GM18909 (cell line): ENCODE measurements at regions not wholly inside any gene's neighbourhood (a gene's known extent, or its start where the extent isn't known, plus 50 kb on each side); places are given as distances from the start of the nearest gene placed in this dataset.

Experiments
- ATAC-seq: cut with Tn5 transposase; IDR thresholded peaks from one replicate; pipeline ENCODE4 v1.9.1; 2021; ENCODE audit warnings: mild to moderate bottlenecking; ENCODE audit not compliant: unreplicated experiment, poor library complexity

DNA sequence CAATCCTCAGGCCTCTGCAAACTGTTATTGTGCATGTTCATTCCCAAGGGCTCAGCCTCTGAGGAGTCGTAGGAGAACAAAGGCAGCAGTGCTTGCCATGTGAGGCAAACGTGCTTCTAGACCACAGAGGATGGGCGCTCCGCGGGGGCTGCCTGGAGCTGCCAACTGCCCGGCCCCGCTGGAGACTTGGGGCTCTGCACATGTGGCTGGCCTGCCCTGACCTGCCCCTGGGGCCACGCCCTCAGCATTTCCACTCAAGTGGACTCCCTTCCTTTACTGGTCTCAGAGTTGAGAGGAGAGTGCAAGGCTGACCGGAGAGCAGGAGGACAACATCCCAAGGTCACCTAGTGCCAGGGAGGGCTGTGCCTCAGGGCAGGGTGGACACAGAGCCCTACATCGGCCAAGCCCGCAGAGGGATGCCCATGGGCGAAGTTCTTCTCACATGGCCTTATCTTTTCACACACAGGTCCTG lies 222.3 kb upstream of the ZNF32 start:
- no peak for ATAC-seq

DNA sequence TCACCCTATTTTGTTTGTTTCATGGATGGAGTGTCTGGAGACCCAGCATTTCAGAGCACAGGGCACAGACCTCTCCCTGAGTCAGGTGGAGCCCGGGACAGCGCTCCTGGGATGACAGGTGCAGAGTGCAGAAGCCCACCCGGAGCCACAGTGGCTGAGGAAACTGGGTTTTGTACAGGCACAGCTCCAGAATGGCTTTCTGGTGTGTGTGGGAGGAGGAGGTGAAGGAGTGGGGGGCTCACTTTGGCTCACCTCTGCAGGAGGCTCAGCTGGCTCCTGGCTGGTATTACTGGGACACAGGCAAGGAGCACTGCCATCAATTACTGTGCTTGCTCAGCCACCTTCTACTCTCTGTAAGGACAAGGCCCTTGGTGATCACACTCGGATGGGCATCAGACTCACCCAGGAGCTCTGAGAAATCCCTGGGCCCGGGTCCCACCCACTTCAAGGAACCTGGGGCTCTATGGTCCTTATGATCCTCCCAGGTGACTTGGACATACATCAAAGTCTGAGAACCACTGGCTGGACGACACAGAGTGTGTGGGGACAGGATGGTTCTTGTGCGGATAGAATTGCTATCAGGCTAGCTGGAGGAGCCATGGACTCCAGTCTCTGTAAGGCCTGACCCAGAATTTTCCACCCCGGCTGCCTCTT lies 221.1 kb upstream of the ZNF32 start:
- no peak for ATAC-seq

DNA sequence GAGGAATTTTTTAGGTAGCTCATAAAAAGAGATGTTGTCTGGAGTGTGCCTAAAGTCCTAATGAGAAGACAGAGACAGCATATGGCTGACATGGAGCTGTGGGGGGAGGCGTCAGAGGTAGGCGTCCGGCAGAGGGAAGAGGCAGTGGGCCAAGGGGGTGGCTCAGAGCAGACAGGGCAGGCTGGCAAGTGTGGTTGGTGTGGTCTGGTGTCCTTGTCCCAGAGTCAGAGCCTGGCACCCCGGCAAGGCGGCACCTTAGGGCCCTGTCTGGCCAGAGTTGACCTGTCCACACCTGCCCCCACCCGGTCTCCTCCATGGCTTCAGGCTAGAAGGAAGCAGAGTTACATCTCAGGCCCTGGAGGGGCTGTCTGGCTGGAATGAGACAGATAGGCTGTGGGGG lies 220.3 kb upstream of the ZNF32 start:
- ATAC-seq, result no peak

DNA sequence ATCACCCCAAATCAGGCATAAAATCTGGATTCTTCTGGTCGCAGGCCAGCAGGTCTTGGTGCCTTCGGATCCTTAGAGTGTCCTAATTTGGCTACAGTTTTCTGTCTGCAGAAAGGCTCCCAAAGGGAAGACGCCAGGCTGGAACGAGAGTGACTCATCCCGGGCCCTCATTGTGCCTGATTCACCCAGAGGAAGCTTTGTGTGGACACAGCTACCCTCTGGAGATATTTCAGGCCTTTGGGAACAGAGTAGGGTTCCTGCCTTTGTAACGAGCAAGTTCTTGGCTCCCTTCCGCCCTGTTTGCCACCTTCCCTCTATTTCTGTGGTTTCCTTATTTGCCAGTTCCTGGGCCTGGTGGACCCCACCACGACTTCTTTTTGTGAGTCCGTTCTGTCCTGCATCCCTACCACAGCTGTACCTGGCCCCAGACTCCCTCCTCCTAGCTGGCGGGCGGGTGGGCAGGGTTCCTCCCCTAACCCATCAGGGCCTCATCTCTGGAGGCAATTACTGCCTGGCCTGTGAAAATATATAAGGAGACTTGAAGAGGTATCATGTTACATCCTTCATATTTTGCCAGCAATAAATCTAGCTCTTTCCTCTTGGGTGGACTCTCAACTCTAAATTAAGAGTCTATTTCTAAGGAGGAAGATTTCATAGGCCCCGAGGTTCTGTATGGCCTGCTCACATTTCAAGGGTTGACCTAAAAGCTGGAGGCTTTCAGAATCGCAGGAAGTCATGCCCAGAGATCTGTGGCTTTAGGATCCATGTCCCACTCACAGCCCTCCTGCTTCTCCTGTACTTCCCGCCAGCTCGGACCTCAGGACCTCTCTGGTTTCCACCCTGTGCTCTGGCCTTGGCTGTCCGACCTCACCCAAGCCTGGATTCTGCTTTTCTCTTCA lies 219.2 kb upstream of the ZNF32 start:
- no peak for ATAC-seq

DNA sequence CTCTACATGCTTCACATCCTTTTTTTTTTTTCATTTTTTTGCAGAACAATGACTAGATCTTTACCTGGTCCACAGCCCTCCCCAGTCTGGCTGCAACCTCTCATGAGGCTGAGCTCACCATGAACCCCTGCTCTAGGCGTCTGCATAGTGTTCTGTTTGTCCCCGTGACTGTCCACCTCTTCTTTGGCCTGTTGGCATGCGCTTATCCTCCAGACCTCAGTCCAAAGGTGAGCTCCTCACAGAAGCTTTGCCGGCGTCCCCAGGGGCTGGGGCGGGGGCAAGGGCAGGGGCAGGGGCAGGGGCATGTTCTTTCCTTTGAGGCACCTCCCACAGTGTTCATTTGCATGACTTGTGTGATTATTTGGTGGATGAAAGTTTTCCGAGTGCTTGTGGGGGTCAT lies 218.4 kb upstream of the ZNF32 start:
- no peak for ATAC-seq

DNA sequence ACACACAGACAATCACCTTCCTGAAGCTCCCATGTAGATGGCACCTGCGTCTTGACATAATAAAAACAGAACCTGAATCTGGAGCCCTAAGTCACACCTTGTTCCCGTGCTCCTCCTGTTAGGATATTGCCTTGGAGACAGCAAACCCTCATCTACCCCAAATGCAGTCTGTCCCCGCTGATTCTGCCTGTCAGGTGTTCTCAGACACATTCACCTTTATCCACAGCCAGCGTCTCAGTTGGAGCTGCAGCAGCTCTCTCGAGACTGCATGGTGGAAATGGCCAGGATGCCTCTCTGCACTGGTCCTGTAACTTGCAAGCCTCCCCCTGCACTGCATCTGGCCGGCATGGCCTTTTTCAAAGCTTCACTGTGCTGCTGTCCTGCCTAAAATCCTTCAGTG lies 218.0 kb upstream of the ZNF32 start:
- no peak for ATAC-seq

DNA sequence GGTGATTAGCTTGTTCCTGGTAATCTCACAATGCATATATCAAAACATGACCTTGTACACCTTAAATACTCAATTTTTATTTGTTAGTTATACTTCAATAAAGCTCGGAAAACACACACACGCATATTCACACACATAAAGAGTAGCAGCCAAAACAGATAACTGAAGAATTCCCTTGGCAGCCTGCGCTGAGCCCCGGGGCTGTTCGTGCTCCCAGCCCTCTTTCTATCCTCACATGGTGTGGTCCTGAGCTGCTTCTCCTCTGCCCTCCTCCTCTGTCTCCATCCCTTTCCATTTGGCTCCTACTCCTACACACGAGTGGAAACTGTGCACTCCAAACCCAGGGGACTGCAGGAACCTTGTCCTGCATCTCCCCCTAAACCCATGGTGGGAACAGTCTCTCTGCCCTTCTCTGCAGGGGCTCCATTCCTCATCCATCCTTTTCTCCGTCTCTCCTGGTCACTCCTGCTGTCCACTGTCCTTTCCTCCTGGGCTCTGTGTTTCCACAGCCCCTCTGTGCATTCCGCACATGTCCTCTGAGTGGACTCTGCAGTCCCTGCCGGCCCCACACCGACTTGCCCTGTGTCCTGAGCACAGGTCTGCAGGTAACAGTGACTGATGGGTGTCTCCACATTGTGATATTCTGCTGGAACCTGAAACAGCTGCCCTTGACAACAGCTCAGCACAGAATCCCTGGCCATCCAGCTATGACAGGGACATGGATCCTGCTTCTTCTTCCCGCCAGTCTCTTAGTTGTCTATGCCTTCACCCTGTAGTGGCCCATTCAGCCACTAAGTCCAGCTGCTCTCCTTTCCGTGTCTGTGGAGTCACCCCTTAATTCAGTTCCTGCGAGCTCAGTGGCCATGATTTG lies 216.8 kb upstream of the ZNF32 start:
- no peak for ATAC-seq

DNA sequence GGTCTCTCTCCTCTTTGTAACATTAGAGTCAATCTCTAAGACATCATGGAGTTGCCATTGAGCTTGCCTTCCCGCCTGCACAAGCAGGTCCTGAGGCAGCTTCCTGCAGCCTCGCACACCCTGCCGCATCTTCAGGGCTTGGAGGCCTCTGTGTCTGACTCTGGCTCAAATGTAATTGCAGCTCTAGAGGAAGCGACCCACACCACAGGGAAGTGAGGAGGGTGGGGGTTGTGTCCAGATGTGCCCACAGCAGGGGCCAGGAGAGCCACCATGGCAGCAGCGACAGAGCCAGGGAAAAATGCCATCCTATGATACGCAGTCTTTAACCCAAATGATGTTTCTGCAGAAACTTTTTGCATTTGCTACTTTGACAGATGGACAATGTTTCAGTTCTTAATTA lies 216.0 kb upstream of the ZNF32 start:
- ATAC-seq, result no peak

DNA sequence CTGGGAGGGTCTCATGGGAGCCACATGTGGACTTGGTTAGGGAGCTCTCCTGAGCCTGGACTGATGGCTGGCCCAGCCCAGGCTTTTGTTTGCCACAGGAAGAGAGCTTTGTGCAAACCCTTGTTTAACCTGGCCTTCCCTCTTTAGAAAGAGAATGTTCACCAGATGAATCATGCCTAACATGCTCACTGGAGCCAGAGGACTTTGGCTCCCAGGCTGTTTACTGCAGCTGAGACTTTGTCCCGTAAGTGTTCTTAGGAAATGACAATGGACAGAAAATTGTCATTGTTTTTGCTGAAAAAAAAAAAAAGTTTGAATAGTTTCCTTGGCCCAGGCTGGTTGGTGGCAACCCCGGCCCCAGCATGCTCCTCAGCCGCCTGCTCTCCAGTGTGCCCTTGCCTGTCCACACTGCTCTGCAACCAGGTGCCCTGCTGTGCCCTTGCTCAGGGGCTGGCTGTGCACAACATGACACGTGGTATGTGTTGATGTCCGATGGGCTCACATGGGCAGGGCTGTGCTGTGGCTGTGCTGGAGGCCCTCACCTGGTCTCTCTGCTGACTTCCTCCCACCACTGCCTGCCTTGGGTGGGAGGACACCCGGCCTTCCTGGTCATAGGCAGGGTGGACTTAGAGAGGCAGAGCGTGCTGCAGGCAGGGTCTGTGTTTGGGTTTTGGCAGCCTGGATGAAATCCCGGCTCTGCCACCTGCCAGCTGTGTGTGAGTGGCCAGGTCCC lies 215.3 kb upstream of the ZNF32 start:
- ATAC-seq, result no peak

DNA sequence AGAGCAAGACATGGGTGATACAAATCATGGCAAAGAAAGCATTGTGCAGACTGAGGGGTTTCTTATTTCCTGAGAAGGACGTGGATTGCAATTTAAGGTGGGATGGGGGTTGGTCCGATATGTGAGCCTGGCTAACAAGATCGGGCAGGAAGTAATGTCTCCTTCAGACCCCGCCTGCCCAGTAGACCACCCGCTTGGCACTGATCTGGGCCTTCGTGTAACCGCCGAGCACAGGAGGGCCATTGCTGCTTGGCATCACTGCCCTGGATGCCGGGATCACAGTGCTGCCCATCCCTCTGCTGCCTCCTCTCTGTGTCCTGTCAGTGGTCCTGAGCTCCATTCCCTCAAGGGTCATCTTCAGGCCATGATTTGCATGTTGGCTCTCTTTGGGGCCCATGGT lies 214.6 kb upstream of the ZNF32 start:
- no peak for ATAC-seq

DNA sequence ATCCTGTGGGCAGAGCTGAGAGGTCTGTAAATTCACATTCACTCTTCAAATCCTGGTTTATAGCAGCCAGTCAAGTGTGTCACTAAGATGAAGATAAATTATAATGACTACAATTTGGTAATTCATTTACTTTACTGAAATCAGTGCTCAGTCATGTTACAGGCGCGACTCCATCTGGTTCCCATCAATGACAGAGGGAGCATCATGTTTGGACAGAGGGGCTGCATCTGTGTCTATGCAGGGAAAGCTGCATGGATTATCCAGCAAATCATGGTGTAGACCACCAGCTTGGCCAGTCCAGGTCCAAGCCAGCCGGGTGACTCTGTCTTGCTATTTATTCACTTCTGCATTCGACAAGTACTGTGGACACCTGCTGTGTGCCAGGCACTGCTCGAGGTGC lies 214.1 kb upstream of the ZNF32 start:
- no peak for ATAC-seq

DNA sequence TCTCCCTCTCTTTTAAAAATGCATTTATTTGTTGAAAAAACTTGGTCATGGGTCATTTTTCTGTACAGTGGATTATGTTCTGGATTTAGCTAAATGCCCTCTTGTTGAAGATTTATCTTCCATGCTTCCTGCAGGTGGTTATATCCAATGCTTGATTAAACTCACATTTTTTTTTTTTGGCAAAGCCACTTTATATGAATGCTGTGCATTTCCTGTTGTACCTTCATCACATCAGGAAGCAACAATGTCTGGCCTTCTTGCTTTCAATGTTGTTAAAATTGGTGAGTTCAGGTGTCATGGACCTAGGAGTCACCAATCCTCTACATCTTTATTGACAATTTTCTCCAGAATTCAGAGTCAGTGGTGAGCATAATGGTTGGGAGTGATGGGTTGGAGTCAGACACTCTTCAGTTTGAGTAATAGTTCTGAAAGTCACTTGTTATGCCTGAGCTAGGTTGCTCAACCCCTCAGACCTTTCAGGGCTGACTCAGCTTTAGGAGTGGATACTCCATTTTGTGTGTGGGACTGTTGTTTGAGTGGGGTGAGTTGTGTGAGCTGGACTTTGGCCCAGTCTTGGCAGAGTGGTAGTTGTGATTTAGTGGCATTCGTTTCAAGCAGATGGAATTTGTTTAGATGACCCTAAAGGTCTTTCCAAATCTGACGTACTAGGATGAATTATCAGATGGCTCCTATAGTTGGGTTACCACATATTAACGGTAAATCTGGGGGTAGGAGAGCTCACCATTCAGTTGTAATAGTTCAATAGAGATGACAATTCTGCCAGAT lies 213.5 kb upstream of the ZNF32 start:
- no peak for ATAC-seq

DNA sequence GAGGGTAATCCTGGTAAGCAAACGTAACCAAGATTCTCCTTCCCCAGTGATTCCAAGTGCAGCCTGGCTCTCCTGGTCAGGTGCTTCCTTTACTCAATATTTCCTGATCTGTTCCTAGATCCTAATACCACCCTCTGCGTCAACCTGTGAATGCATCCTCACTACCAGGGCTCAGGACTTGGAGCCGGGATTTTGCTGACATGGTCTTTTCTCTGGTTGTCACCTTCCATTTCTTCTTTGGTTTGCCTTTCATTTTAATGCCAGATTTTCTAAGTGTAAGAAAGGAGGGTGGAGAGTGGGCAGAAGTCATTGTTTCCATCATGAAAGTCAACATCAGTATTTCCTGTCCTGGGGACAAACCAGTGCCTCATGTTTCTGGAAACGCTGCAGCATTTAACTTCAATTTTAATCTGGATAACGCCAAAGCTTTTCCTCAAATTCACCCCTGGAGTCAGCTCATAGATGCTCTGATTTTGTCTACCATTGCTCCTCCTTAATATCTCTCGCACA lies 210.4 kb upstream of the ZNF32 start:
- no peak for ATAC-seq

DNA sequence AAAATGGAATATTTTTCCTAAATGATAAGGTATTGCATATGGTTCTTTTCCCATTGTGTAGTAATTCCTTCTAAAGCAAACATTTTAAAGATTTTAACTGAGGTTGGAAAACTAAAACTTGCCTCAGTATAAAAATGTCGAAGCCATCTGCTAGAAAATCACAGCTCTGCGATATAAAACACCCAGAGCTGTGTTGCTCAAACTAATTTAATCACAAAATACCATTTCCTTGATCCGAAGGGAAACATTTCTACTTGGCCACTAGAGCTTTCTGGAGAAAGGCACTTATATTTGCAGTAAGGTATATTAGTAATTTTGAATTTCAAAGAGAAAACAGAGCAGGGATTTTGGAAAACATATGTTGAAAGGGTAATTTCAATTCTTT lies 209.2 kb upstream of the ZNF32 start:
- no peak for ATAC-seq

DNA sequence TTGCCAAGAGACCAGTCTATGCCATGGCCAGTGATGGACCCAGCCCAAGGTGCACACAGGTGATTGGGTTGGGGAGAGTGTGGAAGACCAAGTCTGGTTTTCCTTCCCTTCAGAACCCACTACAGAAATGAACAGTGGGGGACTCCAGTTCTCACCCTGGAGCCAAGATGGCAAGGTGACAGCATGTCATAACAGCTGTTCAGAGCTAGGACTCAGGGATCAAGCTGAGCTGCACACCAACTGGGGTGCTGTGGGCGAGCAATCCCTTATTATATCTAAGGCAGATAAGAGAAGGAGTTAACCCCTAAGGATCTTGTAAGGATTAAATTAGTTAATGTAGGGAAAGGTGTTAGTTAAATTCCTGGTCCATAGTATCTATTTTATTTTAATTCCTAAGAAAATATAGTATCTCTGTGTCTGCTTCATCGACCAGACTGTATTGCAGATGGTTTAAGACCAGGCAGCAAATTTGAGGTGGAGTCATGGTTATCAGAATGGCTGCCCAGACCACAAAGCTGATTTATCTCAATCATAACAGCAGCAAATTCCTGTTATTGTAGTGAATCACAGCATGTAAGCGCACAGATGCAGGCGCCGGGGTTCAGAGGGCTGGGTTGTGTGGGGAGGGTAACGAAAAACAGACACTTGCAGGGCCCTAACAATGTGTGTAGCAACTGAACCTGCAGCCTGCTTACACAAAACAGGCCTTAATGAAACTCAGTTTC lies 208.7 kb upstream of the ZNF32 start:
- ATAC-seq, result no peak

DNA sequence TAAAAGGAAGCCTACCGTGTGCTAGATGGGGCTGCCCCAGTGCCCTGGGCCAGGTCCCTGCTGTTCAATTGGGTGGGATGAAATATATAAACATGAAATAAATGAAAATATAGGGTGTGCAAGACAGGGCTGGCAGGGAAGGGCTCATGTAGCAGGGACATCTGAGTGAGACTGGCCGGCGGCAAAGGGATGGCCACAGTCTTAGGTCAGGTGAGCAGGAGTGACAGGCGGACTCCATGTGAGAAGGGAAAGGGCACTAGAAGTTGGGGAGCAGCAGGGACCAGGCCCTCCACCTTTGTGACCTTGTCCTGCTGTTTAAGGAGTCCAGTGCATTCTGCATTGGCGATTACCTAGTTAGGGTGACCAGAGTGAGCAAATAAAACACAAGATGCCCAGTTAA lies 207.6 kb upstream of the ZNF32 start:
- no peak for ATAC-seq

DNA sequence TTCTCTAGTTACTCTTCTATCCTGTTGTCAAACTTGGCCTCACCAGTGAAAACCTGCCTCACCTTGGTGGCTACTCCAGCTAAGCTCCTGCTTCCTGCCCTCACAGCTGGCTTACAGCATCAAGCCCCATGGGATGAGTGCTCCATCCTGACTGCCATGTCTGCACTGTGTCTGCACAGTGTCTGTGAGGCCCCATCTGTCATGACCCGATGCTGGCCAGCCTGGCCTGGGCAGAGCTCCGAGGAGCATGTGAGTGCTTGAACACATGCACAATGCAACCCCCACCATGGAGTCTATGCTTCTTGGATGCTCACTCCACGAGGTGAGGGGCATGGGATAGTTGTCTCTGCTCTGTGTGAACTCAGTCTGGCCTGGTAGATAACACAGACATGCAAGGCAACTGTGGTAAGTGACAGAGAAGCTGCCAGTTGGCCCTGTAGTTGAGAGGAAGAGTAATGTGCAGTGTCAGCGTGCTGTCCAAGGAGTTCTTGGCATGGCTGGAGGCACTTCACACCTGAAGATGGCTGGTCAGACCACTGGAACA lies 207.1 kb upstream of the ZNF32 start:
- no peak for ATAC-seq

DNA sequence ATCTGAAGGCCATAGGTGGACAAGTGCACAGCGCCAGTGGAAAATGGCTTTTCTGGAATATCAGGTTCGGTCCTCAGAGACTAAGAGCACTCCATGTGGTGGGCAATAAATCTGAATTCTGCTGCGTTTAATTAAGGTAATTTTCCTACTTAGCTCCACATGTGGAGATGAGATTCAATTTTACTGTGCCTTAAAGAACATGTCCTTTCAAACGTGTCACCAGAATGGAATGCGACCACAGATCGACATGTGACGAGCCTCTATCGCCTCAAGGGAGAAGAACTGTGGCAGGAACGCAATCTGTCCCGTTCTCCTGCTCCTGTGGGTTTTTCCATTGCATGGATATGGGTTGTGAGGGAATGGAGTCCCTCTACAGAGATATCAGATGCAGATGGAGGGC lies 205.3 kb upstream of the ZNF32 start:
- no peak for ATAC-seq
